Trophoblast cell (in vitro differentiated cells and primary cell): ENCODE measurements at regions not wholly inside any gene's neighbourhood (a gene's known extent, or its start where the extent isn't known, plus 50 kb on each side); places are given as distances from the start of the nearest gene placed in this dataset.

Source experiments
- DNase-seq, 2 donors: peaks; one replicate each; pipeline ENCODE4 v3.0.0-alpha.2; 2016
- H2AFZ ChIP-seq: 2 replicates; pipeline ENCODE4 v1.6.1; 2013; ENCODE audit warnings: low read length, moderate library complexity, mild to moderate bottlenecking; ENCODE audit not compliant: insufficient read depth, poor library complexity
- H2AK5ac ChIP-seq: 2 replicates; pipeline ENCODE4 v1.6.1; 2013; ENCODE audit warnings: mild to moderate bottlenecking, low read length
- H2BK120ac ChIP-seq: 2 replicates; pipeline ENCODE4 v1.6.1; 2013; ENCODE audit warnings: low read length, mild to moderate bottlenecking, moderate library complexity; ENCODE audit not compliant: insufficient read depth, poor library complexity
- H2BK12ac ChIP-seq: 2 replicates; pipeline ENCODE4 v1.6.1; 2013; ENCODE audit warnings: mild to moderate bottlenecking, low read length, moderate library complexity
- H2BK5ac ChIP-seq: 2 replicates; pipeline ENCODE4 v1.6.1; 2013; ENCODE audit warnings: low read length, low read depth, moderate library complexity, mild to moderate bottlenecking; ENCODE audit not compliant: poor library complexity
- H3K14ac ChIP-seq: 2 replicates; pipeline ENCODE4 v1.6.1; 2013; ENCODE audit warnings: mild to moderate bottlenecking, low read length
- H3K18ac ChIP-seq: 2 replicates; pipeline ENCODE4 v1.6.1; 2013; ENCODE audit warnings: mild to moderate bottlenecking, low read length
- H3K23ac ChIP-seq: 2 replicates; pipeline ENCODE4 v1.6.1; 2013; ENCODE audit warnings: low read length
- H3K27ac ChIP-seq: 2 replicates; pipeline ENCODE4 v1.5.1; 2013; ENCODE audit warnings: low read depth, mild to moderate bottlenecking, inconsistent platforms, low read length, moderate library complexity
- H3K27me3 ChIP-seq: 2 replicates; pipeline ENCODE4 v1.6.1; 2013; ENCODE audit warnings: inconsistent platforms, mild to moderate bottlenecking, low read length, moderate library complexity; ENCODE audit not compliant: insufficient read depth
- H3K36me3 ChIP-seq, 2 experiments: 1 replicate in 1 of 2; 2 replicates in 1 of 2; pipeline ENCODE4 v1.6.1; 2013; ENCODE audit warnings: low read length in 2 of 2, mild to moderate bottlenecking in 2 of 2, moderate library complexity in 1 of 2; ENCODE audit not compliant: insufficient read depth in 2 of 2, control insufficient read depth in 1 of 2
- H3K4ac ChIP-seq: 2 replicates; pipeline ENCODE4 v1.6.1; 2013; ENCODE audit warnings: low read depth, mild to moderate bottlenecking, low read length, moderate library complexity
- H3K4me1 ChIP-seq, 2 experiments: 1 replicate in 1 of 2; 2 replicates in 1 of 2; pipeline ENCODE4 v1.6.1; 2013; ENCODE audit warnings: low read length in 2 of 2, mild to moderate bottlenecking in 2 of 2, moderate library complexity in 1 of 2; ENCODE audit not compliant: insufficient read depth in 2 of 2, control insufficient read depth in 1 of 2
- H3K4me2 ChIP-seq: 2 replicates; pipeline ENCODE4 v1.6.1; 2013; ENCODE audit warnings: inconsistent platforms, mild to moderate bottlenecking, low read length, moderate library complexity
- H3K4me3 ChIP-seq: 2 replicates; pipeline ENCODE4 v1.5.1; 2013; ENCODE audit warnings: mild to moderate bottlenecking, low read depth, low read length, inconsistent platforms
- H3K79me1 ChIP-seq: one replicate; pipeline ENCODE4 v1.6.1; 2013; ENCODE audit warnings: low read length
- H3K79me2 ChIP-seq: 2 replicates; pipeline ENCODE4 v1.6.1; 2013; ENCODE audit warnings: low read length, mild to moderate bottlenecking; ENCODE audit not compliant: control insufficient read depth, insufficient read depth, poor library complexity
- H3K9ac ChIP-seq: 2 replicates; pipeline ENCODE4 v1.6.1; 2013; ENCODE audit warnings: mild to moderate bottlenecking, low read length
- H3K9me3 ChIP-seq: 2 replicates; pipeline ENCODE4 v1.6.1; 2013; ENCODE audit warnings: low read depth, mild to moderate bottlenecking, control low read depth, inconsistent platforms, low read length; ENCODE audit not compliant: insufficient read depth
- H4K12ac ChIP-seq: 2 replicates; pipeline ENCODE4 v1.6.1; 2013; ENCODE audit warnings: low read depth, mild to moderate bottlenecking, low read length, moderate library complexity
- H4K8ac ChIP-seq: 2 replicates; pipeline ENCODE4 v1.6.1; 2013; ENCODE audit warnings: low read depth, mild to moderate bottlenecking, low read length, moderate library complexity
- H4K91ac ChIP-seq: one replicate; pipeline ENCODE4 v1.6.1; 2013; ENCODE audit warnings: low read depth, mild to moderate bottlenecking, low read length, moderate library complexity
- WGBS: extraction: QIAGEN DNeasy Blood & Tissue Kit; methylation state at CpG from one replicate; pipeline ENCODE4 v1.1.7; 2013; ENCODE audit warnings: missing lambda C conversion rate; ENCODE audit not compliant: insufficient read length, insufficient coverage; ENCODE audit errors: extremely low coverage; 5-methylcytosine and 5-hydroxymethylcytosine counted together

DNA sequence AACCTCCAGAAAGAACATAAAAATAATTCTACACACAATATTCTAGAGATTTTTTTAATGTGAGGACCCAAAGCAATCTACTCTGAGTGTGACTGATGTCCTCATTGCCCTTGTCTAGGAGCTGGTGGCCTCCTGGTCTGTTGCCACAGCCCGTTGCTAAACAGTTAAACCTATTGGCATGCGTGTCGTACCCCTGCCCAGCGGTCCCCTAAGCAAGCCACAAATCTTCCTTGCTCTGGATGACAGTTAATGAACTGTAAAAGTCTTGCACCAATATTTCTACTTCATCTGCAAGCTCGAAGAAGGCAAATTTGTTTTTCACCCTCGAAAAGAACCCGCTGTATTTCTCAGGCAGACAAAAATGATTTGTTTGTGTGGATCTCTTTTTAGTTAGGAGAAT lies 489.1 kb upstream of the MEX3C start:
- Histone ChIP-seq H3K4me2 (no peak overlapping the region), H4K8ac (no peak overlapping the region), H2AFZ (no peak overlapping the region), H3K27me3 (no peaks in the 10 kb centered on the region), H2BK120ac (no peak overlapping the region), H3K23ac (no peak overlapping the region), H2AK5ac (no peak overlapping the region), H4K12ac (no peak overlapping the region), H3K4me3 (no peak overlapping the region), H3K9me3 (no peaks in the 10 kb centered on the region), H4K91ac (no peak overlapping the region), H2BK12ac (no peak overlapping the region), H3K9ac (no peak overlapping the region), H2BK5ac (no peak overlapping the region), H3K27ac (no peak overlapping the region), H3K4me1 (no peaks in the 10 kb centered on the region), H3K36me3 (no peaks in the 10 kb centered on the region), H3K79me2 (no peaks in the 10 kb centered on the region), H3K14ac (no peak overlapping the region), H3K79me1 (no peaks in the 10 kb centered on the region), H3K4ac (no peak overlapping the region), H3K18ac (no peak overlapping the region)
- no peak for DNase-seq
- no CpG with 5 or more reads among the region's 7 CpGs for WGBS

DNA sequence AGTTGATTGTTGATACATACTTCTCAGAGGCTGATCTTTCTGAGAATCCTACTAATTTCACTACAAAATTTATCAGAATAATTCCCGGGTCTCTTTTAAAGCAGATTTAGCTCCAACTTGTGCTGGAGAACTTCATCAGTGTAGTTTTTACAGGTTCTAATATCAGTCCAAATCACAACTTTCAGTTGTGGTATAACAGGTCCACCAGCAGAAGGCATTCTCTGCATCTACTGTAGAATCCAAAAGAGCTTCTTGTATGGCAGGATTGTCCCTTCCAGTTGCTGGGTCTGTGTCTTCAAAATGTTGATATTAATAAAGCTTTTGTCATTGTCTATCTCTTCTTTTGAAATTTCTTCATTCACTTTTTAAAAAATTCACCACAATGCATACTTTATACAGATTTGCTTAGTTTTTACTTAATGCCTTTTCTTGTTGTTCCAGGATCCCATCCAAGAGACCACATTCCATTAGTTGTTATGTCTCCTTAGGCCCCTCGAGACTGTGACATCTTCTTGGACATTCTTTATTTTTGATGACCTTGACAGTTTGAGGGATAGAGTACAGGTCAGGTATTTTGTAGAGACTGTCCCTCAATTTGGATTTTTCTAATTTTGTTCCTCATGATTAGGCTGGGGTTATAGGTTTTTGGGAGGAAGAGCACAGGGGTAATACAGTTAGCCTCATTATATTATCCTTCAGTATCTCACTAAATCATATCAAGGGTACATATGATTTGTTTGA lies 490.5 kb upstream of the MEX3C start:
- Histone ChIP-seq H3K9me3 (no peaks in the 10 kb centered on the region), H3K4ac (no peak overlapping the region), H3K4me2 (no peak overlapping the region), H3K18ac (no peak overlapping the region), H2AK5ac (no peak overlapping the region), H3K9ac (no peak overlapping the region), H3K4me1 (no peaks in the 10 kb centered on the region), H3K4me3 (no peak overlapping the region), H4K8ac (no peak overlapping the region), H2AFZ (no peak overlapping the region), H3K36me3 (no peaks in the 10 kb centered on the region), H3K79me1 (no peaks in the 10 kb centered on the region), H3K14ac (no peak overlapping the region), H2BK12ac (no peak overlapping the region), H3K23ac (no peak overlapping the region), H2BK120ac (no peak overlapping the region), H4K12ac (no peak overlapping the region), H3K27ac (no peak overlapping the region), H2BK5ac (no peak overlapping the region), H4K91ac (no peak overlapping the region), H3K27me3 (no peaks in the 10 kb centered on the region), H3K79me2 (no peaks in the 10 kb centered on the region)
- DNase-seq = no peak
- no CpG with 5 or more reads among the region's 2 CpGs for WGBS

DNA sequence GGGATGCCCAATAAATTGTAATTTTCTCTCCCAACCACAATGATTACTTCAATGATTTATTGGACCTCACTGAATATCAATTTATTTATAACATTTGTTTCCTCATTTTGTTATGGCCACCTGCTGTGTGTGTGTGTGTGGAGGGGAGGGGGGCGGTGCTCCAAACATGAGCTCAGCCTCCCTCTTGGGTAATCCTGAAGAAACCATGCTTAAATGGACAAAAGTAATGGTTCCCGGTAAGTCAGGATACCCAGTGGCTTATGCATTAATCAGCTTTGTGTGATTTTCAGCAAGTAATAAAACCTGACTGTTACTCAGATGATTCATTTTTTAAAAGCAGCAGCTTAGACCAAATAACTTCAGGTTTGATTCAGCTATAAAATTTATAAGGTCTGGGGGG lies 495.1 kb upstream of the MEX3C start:
- no peak overlapping the region for H2BK12ac ChIP-seq
- no peak for DNase-seq
- WGBS = no CpG with 5 or more reads among the region's 2 CpGs

DNA sequence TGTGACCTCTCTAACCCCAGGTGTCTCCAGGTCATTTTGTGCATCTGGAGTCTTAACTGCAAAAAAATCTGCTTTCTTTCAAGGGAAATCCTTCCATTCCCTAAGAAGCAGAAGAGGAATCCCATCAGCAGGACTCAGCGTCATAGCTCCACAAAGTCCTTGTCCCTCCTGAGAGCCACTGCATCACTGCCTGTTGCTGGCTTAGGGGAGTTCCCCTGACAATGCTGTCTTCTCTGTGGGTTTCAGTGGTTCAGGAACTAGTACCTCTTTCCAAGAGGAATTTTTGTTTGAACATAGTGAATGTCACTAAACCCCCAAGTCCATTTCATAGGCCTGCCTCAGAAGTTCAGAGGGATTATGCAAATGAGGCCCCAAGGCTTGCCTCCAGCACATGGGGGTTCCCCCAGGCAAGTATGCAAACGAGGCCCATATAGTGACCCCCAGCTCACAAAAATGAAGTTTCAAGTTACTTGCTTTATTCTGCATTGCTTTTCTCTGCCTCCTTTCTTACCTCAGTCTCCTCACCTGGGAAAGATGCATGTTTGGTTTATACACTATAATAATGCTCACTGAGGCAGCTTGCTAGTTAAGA lies 513.9 kb upstream of the MEX3C start:
- Histone ChIP-seq H3K27me3 (no peaks in the 10 kb centered on the region), H3K9ac (no peak overlapping the region), H3K27ac (no peak overlapping the region), H3K4ac (no peak overlapping the region), H3K79me2 (no peaks in the 10 kb centered on the region), H4K12ac (no peak overlapping the region), H2AK5ac (no peak overlapping the region), H4K8ac (no peak overlapping the region), H2BK12ac (no peak overlapping the region), H2AFZ (no peak overlapping the region), H4K91ac (no peak overlapping the region), H3K36me3 (no peaks in the 10 kb centered on the region), H2BK120ac (no peak overlapping the region), H3K9me3 (peaks cover 11% of the 10 kb centered on the region), H3K4me2 (no peak overlapping the region), H3K79me1 (no peaks in the 10 kb centered on the region), H2BK5ac (no peak overlapping the region), H3K4me1 (no peaks in the 10 kb centered on the region), H3K23ac (no peak overlapping the region), H3K4me3 (no peak overlapping the region), H3K18ac (no peak overlapping the region), H3K14ac (no peak overlapping the region)
- WGBS = no CpG with 5 or more reads among the region's 2 CpGs
- no peak for DNase-seq

More for the DNA sequence above, 495.1 kb upstream of the MEX3C start:
- Histone ChIP-seq H3K4me1 (no peaks in the 10 kb centered on the region), H2AFZ (no peak overlapping the region), H3K23ac (no peak overlapping the region), H3K4me3 (no peak overlapping the region), H3K14ac (no peak overlapping the region), H3K36me3 (no peaks in the 10 kb centered on the region), H3K79me1 (no peaks in the 10 kb centered on the region), H3K27ac (no peak overlapping the region), H3K4ac (no peak overlapping the region), H3K4me2 (no peak overlapping the region), H2BK120ac (no peak overlapping the region), H4K12ac (no peak overlapping the region), H2BK5ac (no peak overlapping the region), H4K91ac (no peak overlapping the region), H3K27me3 (no peaks in the 10 kb centered on the region), H2AK5ac (no peak overlapping the region), H3K9ac (no peak overlapping the region), H3K9me3 (peaks cover 4% of the 10 kb centered on the region), H3K79me2 (no peaks in the 10 kb centered on the region), H4K8ac (no peak overlapping the region), H3K18ac (no peak overlapping the region)
